T-helper 17 cell (primary cell): ENCODE measurements at regions not wholly inside any gene's neighbourhood (a gene's known extent, or its start where the extent isn't known, plus 50 kb on each side); places are given as distances from the start of the nearest gene placed in this dataset.

Experiments
- ATAC-seq: fragments of 150-1000 bp; cut with Tn5 transposase; 2 replicates; pipeline ENCODE4 v1.10.0; 2021; ENCODE audit warnings: mild to moderate bottlenecking, moderate library complexity
- DNase-seq, 3 donors: peaks; one replicate each; pipeline versions ENCODE4 v3.0.0 to v3.0.0-alpha.2; 2020 to 2021
- H3K9me3 ChIP-seq: one replicate; pipeline ENCODE4 v1.7.0; 2013; ENCODE audit warnings: low read length, mild to moderate bottlenecking; ENCODE audit not compliant: control insufficient read depth, poor library complexity, severe bottlenecking
- H3K27ac Mint-ChIP-seq: one replicate; pipeline ENCODE4 v1.8.0; 2022; ENCODE audit warnings: mild to moderate bottlenecking, moderate library complexity, mixed read lengths
- H3K27me3 Mint-ChIP-seq: one replicate; pipeline ENCODE4 v1.8.0; 2022; ENCODE audit warnings: mixed read lengths
- H3K36me3 Mint-ChIP-seq: one replicate; pipeline ENCODE4 v1.8.0; 2022; ENCODE audit warnings: low read depth, mixed read lengths
- H3K4me1 Mint-ChIP-seq: one replicate; pipeline ENCODE4 v1.8.0; 2022; ENCODE audit warnings: mild to moderate bottlenecking, mixed read lengths
- H3K4me3 Mint-ChIP-seq: one replicate; pipeline ENCODE4 v1.8.0; 2022; ENCODE audit warnings: mild to moderate bottlenecking, moderate library complexity, mixed read lengths

GRCh38 chr20:11001302-11001701 lies 327.5 kb upstream of the JAG1 start:
- ATAC-seq: no peak
- H3K4me3 Mint-ChIP-seq: no peak overlapping the region
- no peak overlapping the region for H3K27ac Mint-ChIP-seq

DNA sequence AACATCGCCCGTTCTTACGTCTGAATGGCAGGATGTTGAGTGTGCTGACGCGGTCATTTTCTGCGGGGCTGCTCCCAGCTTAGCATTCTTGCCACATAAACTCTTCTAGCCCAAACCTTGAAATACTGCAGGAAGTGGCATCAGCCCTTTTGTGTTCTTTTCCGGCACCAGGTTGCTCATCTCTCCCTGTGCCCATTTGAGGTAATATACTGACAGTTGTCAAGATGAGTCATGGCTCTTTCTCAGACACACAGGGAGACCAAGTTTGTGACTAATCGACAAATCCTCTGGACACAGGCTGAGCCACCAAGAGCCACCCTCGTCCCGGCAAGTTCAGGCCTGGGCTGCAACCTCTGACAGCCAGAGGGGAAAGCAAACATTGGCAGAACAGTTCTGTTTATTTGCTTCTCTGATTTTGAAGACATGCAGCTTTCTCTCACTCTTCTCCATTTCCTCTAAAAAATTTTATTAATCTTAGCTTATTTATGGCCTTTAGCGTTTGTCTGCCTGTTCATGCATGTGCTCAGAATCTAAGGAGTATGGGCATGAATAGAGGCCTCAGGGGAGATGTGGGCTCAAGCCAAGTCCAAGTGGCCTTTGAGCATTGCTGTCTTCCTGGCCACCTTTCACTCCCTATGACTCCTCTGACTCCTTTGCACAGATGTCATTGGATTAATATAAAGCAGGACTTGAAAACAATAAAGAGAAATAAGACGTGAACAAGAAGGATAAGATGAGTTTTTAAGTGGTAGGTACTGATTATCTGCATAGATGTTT lies 328.2 kb upstream of the JAG1 start:
- DNase-seq: no peak
- H3K9me3 ChIP-seq: no peaks in the 10 kb centered on the region
- no peak for ATAC-seq
- Mint-ChIP-seq H3K27me3 (no peaks in the 10 kb centered on the region), H3K36me3 (no peaks in the 10 kb centered on the region), H3K4me3 (no peak overlapping the region), H3K4me1 (no peaks in the 10 kb centered on the region), H3K27ac (no peak overlapping the region)

More at GRCh38 chr20:11001302-11001701, 327.5 kb upstream of the JAG1 start:
- no peak for DNase-seq
- H3K9me3 ChIP-seq: no peaks in the 10 kb centered on the region
- H3K27me3 Mint-ChIP-seq: no peaks in the 10 kb centered on the region
- H3K36me3 Mint-ChIP-seq: no peaks in the 10 kb centered on the region
- no peaks in the 10 kb centered on the region for H3K4me1 Mint-ChIP-seq

DNA sequence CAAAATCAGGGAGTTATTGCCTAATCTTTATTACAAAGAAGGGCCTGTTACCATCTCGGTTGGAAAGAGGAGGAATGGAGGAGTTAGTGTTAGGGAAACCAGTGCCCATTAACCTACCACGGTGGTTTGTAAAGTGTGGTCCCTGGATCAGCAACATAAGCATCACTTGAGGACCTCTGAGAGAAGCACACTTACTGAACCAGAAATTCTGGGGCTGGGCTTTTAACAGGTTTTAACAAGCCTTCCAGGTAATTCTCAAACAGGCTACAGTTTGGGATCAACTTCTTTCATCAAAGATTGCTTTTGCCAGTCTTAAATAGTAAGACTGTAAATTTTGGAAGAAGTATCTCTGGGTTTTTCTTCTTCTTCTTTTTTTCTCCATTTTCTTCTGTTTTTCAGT lies 329.5 kb upstream of the JAG1 start:
- DNase-seq (no peak), ATAC-seq (no peak)
- no peak overlapping the region for H3K27ac Mint-ChIP-seq
- no peaks in the 10 kb centered on the region for H3K36me3 Mint-ChIP-seq
- H3K4me3 Mint-ChIP-seq: no peak overlapping the region
- no peaks in the 10 kb centered on the region for H3K4me1 Mint-ChIP-seq
- H3K27me3 Mint-ChIP-seq: no peaks in the 10 kb centered on the region
- H3K9me3 ChIP-seq: no peaks in the 10 kb centered on the region

DNA sequence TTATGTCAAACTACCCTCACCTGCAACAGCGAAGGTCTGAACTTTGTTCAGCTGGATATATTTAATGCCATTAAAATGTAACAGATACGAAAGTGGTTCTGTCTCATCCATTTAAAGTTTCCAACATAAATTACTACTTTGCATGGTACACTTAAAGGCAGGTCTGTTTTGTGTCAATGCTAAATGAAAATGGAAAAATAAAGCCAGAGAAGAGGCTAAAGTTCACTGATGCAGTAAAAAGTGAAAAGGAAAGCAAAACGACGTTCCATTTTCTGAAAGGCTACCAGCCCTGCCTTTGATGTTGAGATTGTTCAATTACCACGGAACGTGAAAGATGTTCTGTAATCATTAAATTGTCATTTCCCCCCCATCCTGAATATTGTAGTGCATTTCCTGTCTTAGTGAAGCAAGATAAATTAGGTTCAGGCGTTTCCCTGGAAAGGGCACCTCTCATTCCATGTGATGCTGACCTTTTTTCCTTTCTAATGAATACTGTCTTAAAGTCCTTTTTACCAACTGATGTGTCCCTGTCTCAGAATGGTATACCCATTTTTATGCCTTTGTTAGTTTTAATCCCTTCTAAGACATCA lies 334.7 kb upstream of the JAG1 start:
- H3K36me3 Mint-ChIP-seq: no peaks in the 10 kb centered on the region
- H3K4me3 Mint-ChIP-seq: no peak overlapping the region
- ATAC-seq: no peak
- no peaks in the 10 kb centered on the region for H3K27me3 Mint-ChIP-seq
- no peak overlapping the region for H3K27ac Mint-ChIP-seq
- H3K4me1 Mint-ChIP-seq: no peaks in the 10 kb centered on the region
- no peak for DNase-seq
- no peaks in the 10 kb centered on the region for H3K9me3 ChIP-seq

GRCh38 chr20:11011653-11012052 lies 337.9 kb upstream of the JAG1 start:
- Mint-ChIP-seq H3K4me1 (no peaks in the 10 kb centered on the region), H3K27me3 (no peaks in the 10 kb centered on the region), H3K36me3 (no peaks in the 10 kb centered on the region), H3K27ac (no peak overlapping the region), H3K4me3 (no peak overlapping the region)
- DNase-seq: no peak
- H3K9me3 ChIP-seq: no peaks in the 10 kb centered on the region
- ATAC-seq: no peak

- no peak for ATAC-seq
- no peak overlapping the region for H3K4me3 Mint-ChIP-seq
These were observed 339.2 kb upstream of the JAG1 start for GRCh38 chr20:11012975-11013374.

DNA sequence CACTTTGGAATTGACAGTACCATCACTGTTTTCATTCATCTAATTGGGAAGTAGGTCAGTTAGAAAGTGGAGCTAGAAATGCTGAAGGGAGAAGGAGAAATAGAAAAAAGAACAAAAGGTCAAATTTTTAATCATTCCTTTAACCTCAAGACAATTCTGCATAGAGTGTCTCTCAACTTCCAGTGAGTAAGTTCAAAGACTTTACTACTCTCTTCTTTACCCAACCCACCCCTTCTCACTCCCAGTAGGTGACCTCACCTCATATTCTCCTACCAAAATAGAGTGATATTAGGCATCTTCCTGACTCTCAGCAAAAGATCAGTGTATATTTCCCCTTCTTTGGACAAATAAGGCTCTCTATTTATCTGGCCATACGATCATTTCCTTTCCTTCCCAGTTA lies 340.0 kb upstream of the JAG1 start:
- Mint-ChIP-seq H3K36me3 (peaks cover 2% of the 10 kb centered on the region), H3K4me1 (no peaks in the 10 kb centered on the region), H3K27me3 (no peaks in the 10 kb centered on the region), H3K4me3 (no peak overlapping the region), H3K27ac (no peak overlapping the region)
- H3K9me3 ChIP-seq: no peaks in the 10 kb centered on the region
- DNase-seq: no peak
- no peak for ATAC-seq

More at GRCh38 chr20:11012975-11013374, 339.2 kb upstream of the JAG1 start:
- no peaks in the 10 kb centered on the region for H3K27me3 Mint-ChIP-seq
- no peak overlapping the region for H3K27ac Mint-ChIP-seq
- DNase-seq: no peak
- H3K36me3 Mint-ChIP-seq: peaks cover 2% of the 10 kb centered on the region
- no peaks in the 10 kb centered on the region for H3K9me3 ChIP-seq
- H3K4me1 Mint-ChIP-seq: no peaks in the 10 kb centered on the region

DNA sequence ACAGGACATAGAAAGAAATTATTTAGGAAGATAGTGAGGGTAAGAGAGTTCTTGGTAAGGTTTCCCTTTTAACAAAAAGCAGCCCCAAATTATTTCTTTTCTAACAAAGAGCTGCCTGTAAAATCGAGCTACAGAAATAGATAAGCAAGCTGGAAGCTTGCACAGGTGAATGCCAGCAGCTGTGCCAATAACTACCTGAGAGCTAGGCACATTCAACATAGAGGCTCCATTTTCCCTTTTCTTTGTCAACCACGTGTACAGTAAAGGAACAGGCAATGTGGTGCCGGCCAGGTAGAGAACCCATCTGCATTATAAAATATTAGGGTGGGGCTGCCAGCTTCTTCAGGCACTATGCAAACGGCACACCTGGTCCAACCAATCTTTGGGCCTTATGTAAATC lies 341.6 kb upstream of the JAG1 start:
- H3K27me3 Mint-ChIP-seq: no peaks in the 10 kb centered on the region
- H3K27ac Mint-ChIP-seq: no peak overlapping the region
- H3K4me3 Mint-ChIP-seq: no peak overlapping the region
- ATAC-seq: no peak
- DNase-seq: no peak
- H3K9me3 ChIP-seq: no peaks in the 10 kb centered on the region
- peaks cover 2% of the 10 kb centered on the region for H3K36me3 Mint-ChIP-seq
- no peaks in the 10 kb centered on the region for H3K4me1 Mint-ChIP-seq

DNA sequence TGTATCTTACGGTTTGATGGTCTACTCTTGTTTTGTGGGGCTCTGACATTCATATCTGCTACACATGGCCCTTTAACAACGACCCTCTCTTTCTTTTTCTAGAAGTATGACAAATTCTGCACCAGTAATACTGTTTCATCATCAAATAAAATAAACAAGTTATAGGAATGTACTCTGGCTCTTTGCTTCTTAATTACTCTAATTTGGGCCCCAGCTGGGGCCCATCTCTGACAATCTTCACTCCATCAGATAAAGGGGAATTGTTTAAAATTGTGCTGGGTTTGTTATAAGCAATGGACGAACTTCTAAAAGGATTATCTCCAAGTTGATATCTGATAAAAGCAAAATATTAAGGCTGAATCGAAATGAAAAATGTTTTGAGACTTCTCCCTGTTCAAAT lies 343.6 kb upstream of the JAG1 start:
- Mint-ChIP-seq H3K27ac (no peak overlapping the region), H3K4me3 (no peak overlapping the region), H3K4me1 (no peaks in the 10 kb centered on the region), H3K36me3 (peaks cover 2% of the 10 kb centered on the region), H3K27me3 (no peaks in the 10 kb centered on the region)
- no peak for DNase-seq
- no peaks in the 10 kb centered on the region for H3K9me3 ChIP-seq
- no peak for ATAC-seq

DNA sequence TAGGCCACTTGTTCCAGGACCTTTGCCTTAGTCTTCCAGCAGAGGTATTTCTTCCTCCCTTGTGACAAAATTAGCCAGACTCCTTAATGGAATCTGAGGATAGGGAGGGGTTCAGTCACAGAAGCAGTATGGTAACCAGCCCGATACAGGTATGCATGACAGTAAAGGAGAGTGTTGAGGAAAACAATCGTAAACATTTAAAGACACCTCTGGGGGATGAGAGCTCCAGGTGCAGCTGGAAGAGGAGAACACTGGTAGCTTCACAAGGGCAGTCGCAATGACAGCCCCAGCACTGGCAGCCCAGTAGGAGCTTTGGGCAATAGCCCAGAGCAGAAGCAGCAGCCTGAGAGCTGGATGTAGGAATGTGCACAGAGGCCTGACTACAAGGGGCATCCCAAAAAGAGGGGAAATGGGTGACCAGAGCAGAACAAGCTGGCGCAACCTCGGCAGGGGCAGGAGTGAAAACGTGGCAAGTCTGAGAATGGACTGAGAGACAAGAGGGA lies 344.9 kb upstream of the JAG1 start:
- DNase-seq (no peak), ATAC-seq (no peak)
- H3K4me3 Mint-ChIP-seq: no peak overlapping the region
- no peaks in the 10 kb centered on the region for H3K4me1 Mint-ChIP-seq
- H3K9me3 ChIP-seq: no peaks in the 10 kb centered on the region
- no peak overlapping the region for H3K27ac Mint-ChIP-seq
- H3K36me3 Mint-ChIP-seq: peaks cover 2% of the 10 kb centered on the region
- no peaks in the 10 kb centered on the region for H3K27me3 Mint-ChIP-seq

DNA sequence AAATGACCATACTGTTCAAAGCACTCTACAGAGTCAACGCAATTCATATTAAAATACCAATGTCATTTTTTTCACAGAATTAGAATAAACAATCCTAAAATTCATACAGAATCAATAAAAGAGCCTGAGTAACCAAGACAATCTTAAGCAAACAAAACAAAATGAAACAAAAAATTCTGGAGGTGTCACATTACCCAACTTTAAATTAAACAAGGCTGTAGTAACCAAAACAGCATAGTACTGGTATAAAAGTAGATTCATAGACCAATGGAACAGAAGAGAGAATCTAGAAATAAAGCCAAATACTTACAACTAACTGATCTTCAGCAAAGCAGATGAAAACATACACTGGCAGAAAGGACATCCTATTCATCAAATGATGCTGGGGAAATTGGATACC lies 346.9 kb upstream of the JAG1 start:
- H3K9me3 ChIP-seq: no peaks in the 10 kb centered on the region
- H3K4me3 Mint-ChIP-seq: no peak overlapping the region
- no peaks in the 10 kb centered on the region for H3K27me3 Mint-ChIP-seq
- DNase-seq (no peak), ATAC-seq (no peak)
- H3K27ac Mint-ChIP-seq: no peak overlapping the region
- H3K4me1 Mint-ChIP-seq: no peaks in the 10 kb centered on the region
- peaks cover 2% of the 10 kb centered on the region for H3K36me3 Mint-ChIP-seq

- no peak overlapping the region for H3K27ac Mint-ChIP-seq
- H3K27me3 Mint-ChIP-seq: no peaks in the 10 kb centered on the region
- H3K36me3 Mint-ChIP-seq: no peaks in the 10 kb centered on the region
- DNase-seq: no peak
- no peak overlapping the region for H3K4me3 Mint-ChIP-seq
- no peak for ATAC-seq
- H3K4me1 Mint-ChIP-seq: no peaks in the 10 kb centered on the region
- H3K9me3 ChIP-seq: no peaks in the 10 kb centered on the region
These were observed 353.4 kb upstream of the JAG1 start for GRCh38 chr20:11027224-11027623.

DNA sequence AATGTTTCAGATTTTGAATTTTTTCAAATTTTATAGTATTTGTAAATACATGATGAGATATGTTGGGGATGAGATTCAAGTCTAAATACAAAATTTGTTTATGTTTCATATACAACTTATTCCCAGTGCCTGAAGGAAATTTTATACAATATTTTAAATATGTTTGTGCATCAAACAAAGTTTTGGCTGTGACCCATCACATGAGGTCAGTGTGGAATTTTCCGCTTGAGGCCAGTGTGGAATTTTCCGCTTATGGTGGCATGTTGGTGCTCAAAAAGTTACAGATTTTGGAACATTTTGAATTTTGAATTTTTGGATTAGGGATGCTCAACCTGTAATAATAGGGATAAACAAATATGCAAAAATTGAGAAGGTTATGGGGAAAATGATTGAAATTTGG lies 356.6 kb upstream of the JAG1 start:
- DNase-seq (no peak), ATAC-seq (no peak)
- Mint-ChIP-seq H3K4me1 (no peaks in the 10 kb centered on the region), H3K27ac (no peak overlapping the region), H3K4me3 (no peak overlapping the region), H3K27me3 (no peaks in the 10 kb centered on the region), H3K36me3 (no peaks in the 10 kb centered on the region)
- H3K9me3 ChIP-seq: no peaks in the 10 kb centered on the region

DNA sequence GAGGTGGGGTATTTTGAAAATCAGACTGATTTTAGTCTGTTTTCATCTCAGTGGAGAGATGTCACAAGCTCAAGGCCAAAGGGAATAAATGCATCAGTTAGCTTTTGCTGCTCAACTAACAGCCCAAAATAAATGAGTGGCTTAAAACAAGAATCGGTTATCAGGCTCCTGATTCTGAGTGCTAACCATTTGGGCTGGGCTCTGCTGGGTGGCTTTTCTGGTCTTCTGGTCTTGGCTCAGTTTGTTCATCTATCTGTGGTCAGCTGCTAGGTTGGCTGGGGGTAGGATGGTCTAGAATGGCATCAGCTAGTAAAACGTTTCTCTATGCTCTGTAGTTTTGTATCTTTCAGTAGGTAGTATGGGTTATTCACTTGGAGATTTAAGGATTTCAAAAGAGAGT lies 357.5 kb upstream of the JAG1 start:
- ATAC-seq (no peak), DNase-seq (no peak)
- H3K27ac Mint-ChIP-seq: no peak overlapping the region
- no peaks in the 10 kb centered on the region for H3K27me3 Mint-ChIP-seq
- H3K4me1 Mint-ChIP-seq: no peaks in the 10 kb centered on the region
- H3K4me3 Mint-ChIP-seq: no peak overlapping the region
- no peaks in the 10 kb centered on the region for H3K36me3 Mint-ChIP-seq
- H3K9me3 ChIP-seq: no peaks in the 10 kb centered on the region
